LHCN-M2 (cell line): ENCODE measurements at regions not wholly inside any gene's neighbourhood (a gene's known extent, or its start where the extent isn't known, plus 50 kb on each side); places are given as distances from the start of the nearest gene placed in this dataset.
"Not testable (repeated sequence)": the region's sequence is repeated elsewhere in the genome, so short reads cannot be mapped to it uniquely, and the experiment has no call there.

Experiments
- DNase-seq: peaks from one replicate; pipeline ENCODE4 v3.0.0-alpha.2; 2012; ENCODE audit warnings: low read depth

DNA sequence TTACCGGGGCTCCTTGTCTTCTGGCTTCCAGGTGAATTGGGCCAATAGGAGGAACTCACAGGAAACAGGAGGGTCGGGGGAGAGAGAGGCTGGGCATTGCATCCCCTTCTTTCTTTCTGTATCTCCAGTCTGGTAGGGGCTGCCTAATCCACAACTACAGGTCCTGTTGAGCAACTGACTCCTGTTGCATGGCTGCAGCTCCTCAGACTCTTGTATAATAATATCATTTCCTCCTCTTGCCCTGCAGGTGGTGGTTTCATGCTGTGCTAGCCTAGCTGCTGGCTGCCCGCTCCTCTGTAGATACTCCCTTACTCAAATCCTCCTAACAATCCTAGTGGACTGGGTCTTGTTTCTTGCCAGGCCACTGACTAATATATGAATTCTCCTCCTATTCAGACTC is 276.5 kb upstream of the SMIM30 start:
- no peak for DNase-seq

GRCh38 chr7:113392841-113393540 is 274.6 kb upstream of the SMIM30 start:
- DNase-seq: no peak

DNA sequence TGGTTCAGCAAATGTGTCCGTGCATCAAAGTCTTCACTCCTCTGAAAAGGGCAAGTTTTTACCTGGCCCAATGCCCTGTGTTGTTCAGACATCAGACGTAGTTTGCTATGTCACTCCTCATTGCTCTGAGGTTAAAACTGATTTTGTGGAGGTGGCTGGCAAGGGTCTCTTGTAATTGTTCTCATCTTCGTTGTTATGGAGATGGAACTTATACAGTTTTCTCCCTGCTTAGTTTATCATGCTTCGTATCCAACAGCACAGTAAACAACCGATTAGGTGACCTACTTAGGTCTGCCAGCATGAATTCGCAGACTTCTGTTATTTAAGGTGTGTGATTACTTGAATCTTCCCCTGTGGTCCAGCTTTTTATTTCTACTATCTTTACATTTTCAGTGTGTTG is 274.1 kb upstream of the SMIM30 start:
- DNase-seq: no peak

- no peak for DNase-seq
Measured at GRCh38 chr7:113389112-113389646, 270.8 kb upstream of the SMIM30 start.

GRCh38 chr7:113383638-113384037 is 265.3 kb upstream of the SMIM30 start:
- no peak for DNase-seq

DNA sequence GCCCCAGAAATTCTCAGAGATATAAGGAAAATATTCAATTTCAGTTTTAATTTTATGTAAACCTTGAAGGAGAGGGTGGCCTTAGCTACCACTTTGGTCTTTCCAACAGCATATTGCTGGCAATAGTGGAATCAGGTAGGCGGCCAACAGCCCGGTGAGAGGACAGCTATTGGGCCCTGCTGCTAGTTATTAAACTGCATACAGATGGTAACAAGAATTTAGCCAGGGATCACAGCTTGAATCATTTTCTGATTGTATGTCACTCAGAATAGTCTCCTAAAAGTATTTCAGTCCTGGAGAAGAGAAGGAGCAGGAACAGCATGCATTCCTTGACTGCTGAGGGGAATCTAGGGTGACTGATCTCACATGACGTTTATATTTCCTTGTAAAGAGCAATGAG is 261.4 kb upstream of the SMIM30 start:
- DNase-seq: no peak

DNA sequence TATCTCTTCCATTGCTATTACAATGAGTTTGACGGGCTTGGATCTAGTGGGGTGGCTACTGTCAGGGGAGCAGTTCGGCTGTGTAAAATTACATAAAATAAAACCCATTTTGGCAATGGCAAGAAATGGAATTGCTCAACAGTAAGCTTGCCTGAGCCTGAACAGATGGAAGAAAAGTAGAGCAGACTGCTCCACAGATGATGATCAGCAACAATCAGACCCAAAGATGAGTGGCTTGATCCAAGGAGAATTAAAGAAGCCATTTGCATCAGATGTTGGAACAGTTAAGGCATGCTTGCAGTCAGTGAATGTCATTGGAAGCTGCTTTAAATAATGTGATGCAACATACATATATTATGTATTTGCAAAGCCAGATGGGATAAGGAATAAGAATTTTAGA is 256.6 kb upstream of the SMIM30 start:
- DNase-seq: no peak

DNA sequence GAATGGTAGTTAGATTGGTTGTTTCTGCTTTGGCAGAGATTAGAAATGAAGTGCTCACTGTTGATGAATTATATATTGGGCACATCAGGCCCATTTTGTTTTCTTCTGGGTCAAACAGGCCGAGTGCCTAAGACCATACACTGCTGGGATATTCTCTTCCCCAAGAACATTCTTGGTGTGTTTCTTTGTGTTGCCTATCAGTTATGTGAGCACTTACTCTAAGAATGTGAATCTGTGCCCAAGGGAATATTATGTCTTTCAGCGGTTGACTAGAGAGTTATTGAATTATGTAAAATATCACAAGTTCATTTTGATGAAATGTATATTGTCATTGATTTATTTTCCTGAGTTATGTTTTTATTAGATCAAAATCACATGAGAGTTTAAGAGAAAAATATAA is 255.5 kb upstream of the SMIM30 start:
- DNase-seq: no peak

GRCh38 chr7:113371416-113372043 is 253.2 kb upstream of the SMIM30 start:
- peak; percentile 13 for DNase-seq

GRCh38 chr7:113370910-113371309 is 252.6 kb upstream of the SMIM30 start:
- DNase-seq: no peak

DNA sequence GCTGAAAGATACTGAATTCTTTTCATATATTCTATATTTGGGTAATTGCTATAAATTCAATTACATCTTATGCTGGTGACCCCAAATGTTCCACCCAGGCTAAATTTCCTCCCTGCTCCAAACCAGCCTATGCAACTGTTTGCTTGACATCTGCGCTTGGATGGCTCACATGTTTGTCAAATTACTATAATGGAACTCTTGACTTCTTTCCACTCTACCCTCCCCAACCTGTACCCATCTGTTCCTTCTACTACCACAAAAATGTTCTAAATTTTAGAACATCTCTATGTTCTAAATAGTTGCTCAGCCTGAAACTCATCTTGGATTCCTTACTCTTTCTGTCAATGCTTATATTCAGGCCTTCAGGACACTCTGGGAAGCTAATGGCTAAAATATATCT is 249.9 kb upstream of the SMIM30 start:
- DNase-seq: no peak

- peak; percentile 25 for DNase-seq
Measured at GRCh38 chr7:113367041-113367586, 248.8 kb upstream of the SMIM30 start.

- DNase-seq: no peak
Measured at GRCh38 chr7:113366122-113366521, 247.8 kb upstream of the SMIM30 start.

- no peak for DNase-seq
Measured at GRCh38 chr7:113349339-113349738, 231.0 kb upstream of the SMIM30 start.

DNA sequence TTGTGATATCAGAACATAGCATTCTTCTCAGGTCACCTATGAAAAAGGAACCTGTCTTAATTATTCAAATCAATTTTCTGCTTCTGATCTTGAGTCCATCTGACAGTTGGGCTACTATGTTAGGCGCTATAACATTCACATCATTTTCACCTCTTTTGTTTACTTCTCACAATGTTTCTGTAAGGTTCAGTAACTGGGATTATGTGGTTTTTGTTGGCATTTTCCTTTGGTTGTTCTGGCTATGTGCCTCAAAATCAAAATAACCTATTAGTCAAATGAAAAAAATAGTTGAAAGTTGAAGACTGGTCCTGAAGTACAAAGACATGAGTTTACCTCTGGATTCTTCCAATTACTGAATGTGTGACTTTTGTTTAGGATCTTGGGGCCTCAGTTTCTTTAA is 221.3 kb upstream of the SMIM30 start:
- DNase-seq: peak; percentile 3

GRCh38 chr7:113338071-113338696 is 219.8 kb upstream of the SMIM30 start:
- no peak for DNase-seq

GRCh38 chr7:113336838-113337237 is 218.5 kb upstream of the SMIM30 start:
- DNase-seq: not testable (repeated sequence)

GRCh38 chr7:113331155-113331898 is 213.0 kb upstream of the SMIM30 start:
- no peak for DNase-seq

DNA sequence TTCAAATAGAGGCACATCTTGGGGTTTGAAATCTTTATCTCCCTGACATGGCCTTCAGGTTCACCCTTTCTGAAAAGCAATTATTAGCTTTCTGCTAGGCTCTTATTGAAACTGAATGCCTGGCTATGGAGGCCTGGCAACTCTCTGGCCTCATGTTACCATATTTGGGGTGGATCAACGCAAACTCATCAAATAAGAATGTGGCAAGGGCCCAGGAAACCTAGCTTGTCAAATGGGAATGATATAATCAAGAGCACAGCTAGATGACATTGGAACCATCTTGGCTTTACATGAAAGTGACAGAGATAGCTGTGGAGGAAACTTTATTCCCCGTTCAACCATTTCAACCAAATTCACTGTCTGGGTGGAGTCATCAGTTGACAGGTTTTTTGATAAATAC is 202.8 kb upstream of the SMIM30 start:
- DNase-seq: peak; percentile 39

DNA sequence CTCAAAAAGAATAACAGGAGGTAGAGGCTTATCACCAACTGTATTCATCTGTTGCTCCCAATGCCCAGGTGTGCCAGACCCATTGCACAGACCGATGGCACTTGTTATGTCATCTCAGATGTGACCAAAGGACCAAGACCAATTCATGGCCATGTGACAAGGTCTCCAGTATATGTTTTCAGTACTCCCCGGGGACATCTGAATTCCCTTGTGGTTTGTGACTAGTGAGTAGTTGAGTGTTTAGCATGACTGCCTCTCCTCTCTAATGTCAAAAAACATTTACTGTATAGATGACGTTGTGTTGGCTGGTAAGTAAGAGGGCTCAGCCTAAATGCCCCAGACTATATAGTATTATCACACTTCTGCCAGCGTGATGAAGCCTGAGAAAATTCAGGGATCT is 202.1 kb upstream of the SMIM30 start:
- DNase-seq: no peak

- DNase-seq: no peak
Measured at GRCh38 chr7:113314594-113314993, 196.2 kb upstream of the SMIM30 start.

DNA sequence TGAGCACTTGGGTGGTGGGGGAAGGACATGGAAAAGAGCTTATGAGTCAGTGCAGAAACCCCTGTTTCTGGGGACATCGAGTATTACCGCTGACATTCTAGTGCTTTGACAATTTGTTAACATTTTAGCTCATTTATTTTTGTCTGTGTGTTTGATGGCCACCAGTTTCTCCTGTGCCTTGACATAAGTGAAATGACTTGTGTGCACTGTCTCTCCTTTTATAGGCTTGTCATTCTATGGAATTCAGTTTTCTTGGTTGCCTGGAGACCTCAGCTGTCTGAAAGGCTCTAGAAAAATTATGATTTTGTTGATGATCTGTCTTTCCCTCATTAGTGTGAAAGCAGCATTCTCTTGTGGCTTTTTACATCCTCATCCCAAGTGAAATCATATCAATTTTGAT is 190.0 kb upstream of the SMIM30 start:
- no peak for DNase-seq
